OCI-LY1 (cell line): ENCODE measurements at regions not wholly inside any gene's neighbourhood (a gene's known extent, or its start where the extent isn't known, plus 50 kb on each side); places are given as distances from the start of the nearest gene placed in this dataset.

Experiments
- H2AFZ ChIP-seq: fragments of 200-600 bp; sonication (generic), shearing (Covaris generic); 2 replicates; pipeline ENCODE4 v1.6.0; 2014; ENCODE audit warnings: antibody characterized with exemption, mild to moderate bottlenecking, low read length
- H3F3A ChIP-seq: fragments of 200-600 bp; sonication (generic), shearing (Covaris generic); 2 replicates; pipeline ENCODE4 v1.6.0; 2014; ENCODE audit warnings: mild to moderate bottlenecking, antibody characterized with exemption, low read length, moderate library complexity; ENCODE audit not compliant: insufficient read depth
- H3K27ac ChIP-seq: fragments of 200-600 bp; sonication (generic); 2 replicates; pipeline ENCODE4 v1.5.1; 2014; ENCODE audit warnings: low read length, mixed run types, mild to moderate bottlenecking, low read depth; ENCODE audit not compliant: poor library complexity, severe bottlenecking
- H3K27me3 ChIP-seq: fragments of 200-600 bp; sonication (generic); 2 replicates; pipeline ENCODE4 v1.6.0; 2014; ENCODE audit warnings: antibody characterized with exemption, mild to moderate bottlenecking, low read length, moderate library complexity; ENCODE audit not compliant: insufficient read depth
- H3K36me3 ChIP-seq: fragments of 200-600 bp; sonication (generic); 2 replicates; pipeline ENCODE4 v1.6.1; 2014; ENCODE audit warnings: mild to moderate bottlenecking, antibody characterized with exemption, low read length, moderate library complexity, mixed read lengths; ENCODE audit not compliant: insufficient read depth
- H3K4me1 ChIP-seq: fragments of 200-600 bp; sonication (generic); 2 replicates; pipeline ENCODE4 v1.5.1; 2014; ENCODE audit warnings: mild to moderate bottlenecking, low read length, moderate library complexity; ENCODE audit not compliant: insufficient read depth, severe bottlenecking
- H3K4me2 ChIP-seq: fragments of 200-600 bp; sonication (generic), shearing (Covaris generic); 2 replicates; pipeline ENCODE4 v1.6.1; 2014; ENCODE audit warnings: low read length
- H3K4me3 ChIP-seq: fragments of 200-600 bp; sonication (generic); 2 replicates; pipeline ENCODE4 v1.5.1; 2014; ENCODE audit warnings: low read length, low read depth, mild to moderate bottlenecking, mixed read lengths; ENCODE audit not compliant: poor library complexity, severe bottlenecking
- H3K79me2 ChIP-seq: fragments of 200-600 bp; shearing (Covaris generic); 2 replicates; pipeline ENCODE4 v1.6.1; 2016; ENCODE audit warnings: mixed run types, low read length, mixed read lengths; ENCODE audit not compliant: insufficient read depth
- H3K9ac ChIP-seq: fragments of 200-600 bp; sonication (generic), shearing (Covaris generic); 2 replicates; pipeline ENCODE4 v1.6.1; 2014; ENCODE audit warnings: mild to moderate bottlenecking, low read length, mixed read lengths
- H3K9me2 ChIP-seq: fragments of 200-600 bp; sonication (generic), shearing (Covaris generic); 2 replicates; pipeline ENCODE4 v1.6.1; 2014; ENCODE audit warnings: low read depth, mild to moderate bottlenecking, low read length, mixed read lengths
- H3K9me3 ChIP-seq: fragments of 200-600 bp; shearing (Covaris generic); 2 replicates; pipeline ENCODE4 v1.6.1; 2014; ENCODE audit warnings: low read length, mixed read lengths
- H4K20me1 ChIP-seq: fragments of 200-600 bp; sonication (generic), shearing (Covaris generic); 2 replicates; pipeline ENCODE4 v1.6.0; 2016; ENCODE audit warnings: mild to moderate bottlenecking, low read length; ENCODE audit not compliant: insufficient read depth
- EZH2 ChIP-seq: fragments of 200-600 bp; sonication (generic), shearing (Covaris generic); IDR thresholded peaks from 2 replicates; pipeline ENCODE4 v1.8.0; 2017; ENCODE audit warnings: borderline replicate concordance, mixed run types, mild to moderate bottlenecking, antibody characterized with exemption, low read length, moderate library complexity, mixed read lengths
- TF ChIP-seq, protein P1 (sequence below): fragments of 200-600 bp; sonication (generic), shearing (Covaris generic); IDR thresholded peaks from 2 replicates; pipeline ENCODE4 v1.5.1; 2017; ENCODE audit warnings: mild to moderate bottlenecking, antibody characterized with exemption, low read length, moderate library complexity, mixed read lengths

DNA sequence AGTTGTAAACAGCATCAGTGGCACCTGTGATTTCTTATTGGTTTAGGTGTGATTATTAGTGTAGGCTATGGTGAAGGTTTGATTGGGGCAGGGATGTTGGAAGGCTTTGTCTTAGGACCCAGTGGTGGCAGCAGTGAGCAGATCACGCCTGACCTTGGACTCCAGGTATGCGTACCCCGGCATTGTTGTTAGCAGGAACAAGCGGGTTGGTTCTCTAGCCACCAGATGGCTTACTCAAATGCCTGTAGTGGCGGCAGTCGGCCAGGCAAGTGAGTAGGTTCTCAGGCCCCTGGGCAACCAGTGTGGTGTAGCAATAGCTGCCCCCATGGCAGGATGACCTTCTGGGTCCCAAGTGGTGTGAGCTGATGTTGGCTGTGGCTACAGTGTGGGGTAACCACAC is 558.3 kb downstream of the KCNJ3 start:
- H3K9ac ChIP-seq, result no peak overlapping the region
- H3K9me2 ChIP-seq, result no peaks in the 10 kb centered on the region
- peaks cover 12% of the 10 kb centered on the region for H3K4me1 ChIP-seq
- H3F3A ChIP-seq, result no peaks in the 10 kb centered on the region
- no peaks in the 10 kb centered on the region for H4K20me1 ChIP-seq
- no peaks in the 10 kb centered on the region for H3K9me3 ChIP-seq
- no peak for TF ChIP-seq EZH2
- TF ChIP-seq, protein P1, sequence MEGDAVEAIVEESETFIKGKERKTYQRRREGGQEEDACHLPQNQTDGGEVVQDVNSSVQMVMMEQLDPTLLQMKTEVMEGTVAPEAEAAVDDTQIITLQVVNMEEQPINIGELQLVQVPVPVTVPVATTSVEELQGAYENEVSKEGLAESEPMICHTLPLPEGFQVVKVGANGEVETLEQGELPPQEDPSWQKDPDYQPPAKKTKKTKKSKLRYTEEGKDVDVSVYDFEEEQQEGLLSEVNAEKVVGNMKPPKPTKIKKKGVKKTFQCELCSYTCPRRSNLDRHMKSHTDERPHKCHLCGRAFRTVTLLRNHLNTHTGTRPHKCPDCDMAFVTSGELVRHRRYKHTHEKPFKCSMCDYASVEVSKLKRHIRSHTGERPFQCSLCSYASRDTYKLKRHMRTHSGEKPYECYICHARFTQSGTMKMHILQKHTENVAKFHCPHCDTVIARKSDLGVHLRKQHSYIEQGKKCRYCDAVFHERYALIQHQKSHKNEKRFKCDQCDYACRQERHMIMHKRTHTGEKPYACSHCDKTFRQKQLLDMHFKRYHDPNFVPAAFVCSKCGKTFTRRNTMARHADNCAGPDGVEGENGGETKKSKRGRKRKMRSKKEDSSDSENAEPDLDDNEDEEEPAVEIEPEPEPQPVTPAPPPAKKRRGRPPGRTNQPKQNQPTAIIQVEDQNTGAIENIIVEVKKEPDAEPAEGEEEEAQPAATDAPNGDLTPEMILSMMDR, result peak; percentile 51
- H3K36me3 ChIP-seq, result no peaks in the 10 kb centered on the region
- no peak overlapping the region for H3K4me3 ChIP-seq
- no peaks in the 10 kb centered on the region for H3K79me2 ChIP-seq
- H3K27ac ChIP-seq, result no peak overlapping the region
- no peak overlapping the region for H2AFZ ChIP-seq
- no peaks in the 10 kb centered on the region for H3K27me3 ChIP-seq
- H3K4me2 ChIP-seq, result no peak overlapping the region

DNA sequence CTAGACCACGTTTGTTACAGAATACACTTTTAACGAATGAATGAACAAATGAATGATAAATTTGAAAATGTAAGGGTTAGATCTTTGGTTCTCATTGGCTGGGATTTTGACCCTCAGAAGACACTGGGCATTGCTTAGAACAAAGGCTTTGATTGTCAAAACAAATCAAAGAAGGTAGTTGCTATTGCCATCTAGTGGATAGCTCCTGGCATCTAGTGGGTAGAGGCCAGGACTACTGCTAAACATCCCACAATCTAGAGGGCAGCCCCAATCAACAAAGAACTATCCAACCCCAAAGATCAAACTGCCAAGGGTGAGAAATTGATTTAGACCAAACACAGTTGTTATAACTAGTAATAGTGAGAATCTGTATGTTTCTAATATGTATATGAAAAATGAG is 552.3 kb downstream of the KCNJ3 start:
- Histone ChIP-seq H3K9me2 (no peaks in the 10 kb centered on the region), H3K27me3 (no peaks in the 10 kb centered on the region), H3K9ac (no peak overlapping the region), H3F3A (no peaks in the 10 kb centered on the region), H3K36me3 (no peaks in the 10 kb centered on the region), H3K4me3 (no peak overlapping the region), H3K4me2 (no peak overlapping the region), H4K20me1 (no peaks in the 10 kb centered on the region), H3K9me3 (no peaks in the 10 kb centered on the region), H3K79me2 (peaks cover 3% of the 10 kb centered on the region; the same call in 1 of the 2 replicates), H2AFZ (no peak overlapping the region), H3K4me1 (peaks cover 29% of the 10 kb centered on the region), H3K27ac (no peak overlapping the region)
- TF ChIP-seq, protein P1, result peak; percentile 79
- TF ChIP-seq EZH2, result no peak

DNA sequence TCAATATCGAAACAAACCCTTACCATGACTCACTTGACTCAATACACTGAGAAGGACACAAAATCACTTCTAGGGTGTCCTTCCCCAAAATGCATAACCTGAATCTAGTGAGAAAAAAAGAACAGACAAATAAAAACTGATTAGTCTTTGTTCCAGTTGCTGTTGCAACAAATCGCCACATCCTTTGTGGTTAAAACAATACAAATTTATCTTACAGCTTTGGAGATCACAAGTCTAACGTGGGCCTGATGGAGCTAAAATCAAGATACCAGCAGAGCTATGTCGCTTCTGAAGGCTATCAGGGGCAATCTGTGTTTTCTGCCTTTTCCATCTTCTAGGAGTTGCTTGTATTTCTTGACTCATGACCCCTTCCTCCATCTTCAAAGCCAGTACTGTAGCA is 541.7 kb downstream of the KCNJ3 start:
- no peak overlapping the region for H3K4me3 ChIP-seq
- TF ChIP-seq, protein P1, result no peak
- TF ChIP-seq EZH2, result no peak
- 0 out of 2 replicates have a peak overlapping the region, but pooled peaks have one; percentile 19 for H2AFZ ChIP-seq
- H3K9me3 ChIP-seq, result peaks cover 8% of the 10 kb centered on the region; the same call in 1 of the 2 replicates
- no peaks in the 10 kb centered on the region for H3K27me3 ChIP-seq
- no peak overlapping the region for H3K27ac ChIP-seq
- peaks cover 23% of the 10 kb centered on the region for H3K36me3 ChIP-seq
- H4K20me1 ChIP-seq, result no peaks in the 10 kb centered on the region
- no peak overlapping the region for H3K4me2 ChIP-seq
- H3K79me2 ChIP-seq, result peaks cover 10% of the 10 kb centered on the region
- H3F3A ChIP-seq, result no peaks in the 10 kb centered on the region
- H3K9me2 ChIP-seq, result no peaks in the 10 kb centered on the region
- H3K9ac ChIP-seq, result no peak overlapping the region
- H3K4me1 ChIP-seq, result peaks cover 7% of the 10 kb centered on the region
